ENCODE measurements at regions not wholly inside any gene's neighbourhood (a gene's known extent, or its start where the extent isn't known, plus 50 kb on each side); places are given as distances from the start of the nearest gene placed in this dataset.

DNA sequence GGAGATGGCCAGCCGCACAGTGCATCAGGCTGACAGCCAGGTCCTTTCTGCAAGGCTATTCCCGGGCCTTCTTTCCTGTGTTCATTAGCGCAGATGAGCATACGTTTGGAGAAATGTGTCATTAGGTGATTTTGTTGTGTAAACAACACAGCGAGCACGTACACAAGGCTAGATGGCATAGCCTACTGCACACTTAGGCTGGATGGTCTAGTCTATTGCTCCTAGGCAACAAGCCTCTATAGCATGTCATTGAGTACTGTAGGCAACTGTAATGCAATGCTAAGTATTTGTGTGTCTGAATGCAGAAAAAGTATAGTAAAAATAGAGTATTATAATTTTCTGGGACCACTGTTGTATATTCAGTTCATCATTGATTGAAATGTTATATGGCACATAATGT is 50.9 kb upstream of the PHLPP1 start:
- no peak for DNase-seq
- ATAC-seq: no peak
- intact Hi-C loops (cut with micrococcal nuclease): no loop called here

DNA sequence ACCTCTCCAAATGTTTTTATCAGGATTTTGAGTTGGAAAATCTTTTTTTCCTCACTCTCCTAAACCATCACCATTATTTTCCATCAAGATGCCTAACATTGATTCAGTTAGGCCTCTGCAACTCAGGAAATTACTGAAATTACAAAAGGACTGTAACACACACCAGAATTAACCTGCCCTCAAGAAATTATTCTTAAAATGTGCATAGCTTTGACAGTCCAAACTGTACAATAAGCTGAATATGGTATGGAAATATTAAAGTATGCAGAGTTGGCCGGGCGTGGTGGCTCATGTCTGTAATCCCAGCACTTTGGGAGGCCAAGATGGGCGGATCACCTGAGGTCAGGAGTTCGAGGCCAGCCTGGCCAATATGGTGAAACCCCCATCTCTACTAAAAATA is 50.2 kb upstream of the PHLPP1 start:
- DNase-seq: no peak
- no peak for ATAC-seq
- intact Hi-C loops (cut with micrococcal nuclease): no loop called here
